Smooth muscle cell of the brain vasculature (primary cell): ENCODE measurements at regions not wholly inside any gene's neighbourhood (a gene's known extent, or its start where the extent isn't known, plus 50 kb on each side); places are given as distances from the start of the nearest gene placed in this dataset.
"Not testable (repeated sequence)": the region's sequence is repeated elsewhere in the genome, so short reads cannot be mapped to it uniquely, and the experiment has no call there.

Source experiments
- DNase-seq: peaks from one replicate; pipeline ENCODE4 v3.0.0-alpha.2; 2012; ENCODE audit warnings: low read depth, low spot score

DNA sequence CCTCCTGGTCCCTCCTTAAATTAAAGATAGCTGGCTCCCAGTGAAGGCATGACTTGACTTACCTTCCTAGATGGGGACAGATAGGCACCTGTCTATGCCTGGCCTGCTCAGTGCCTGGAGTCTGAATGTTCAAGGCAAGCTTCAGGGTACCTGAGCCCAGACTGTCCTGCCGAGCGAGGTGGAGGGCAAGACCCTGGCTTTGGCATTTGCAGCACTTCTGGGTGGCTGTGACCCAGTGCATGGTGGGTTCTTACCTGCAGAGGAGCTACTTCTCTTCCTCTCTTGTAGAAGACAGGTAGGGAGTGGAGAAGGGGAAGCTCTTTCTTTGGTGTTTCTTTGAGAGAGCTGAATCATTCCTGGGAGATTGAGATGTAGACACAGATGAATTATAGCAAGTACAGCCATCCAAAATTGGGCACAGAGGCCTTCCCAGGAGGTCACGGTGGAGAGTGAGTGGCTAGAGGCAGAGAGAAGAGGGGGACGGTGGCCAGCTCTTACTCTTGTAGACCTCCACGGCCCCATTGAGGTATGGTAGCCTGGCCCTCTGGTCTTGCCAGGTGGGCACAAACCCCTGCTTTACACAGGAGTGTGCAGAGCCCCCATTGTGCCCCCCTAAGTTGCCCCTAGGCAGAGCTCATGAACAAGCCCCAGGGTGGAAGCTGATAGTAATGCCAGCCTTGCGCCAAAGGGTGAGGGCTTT, 402.5 kb upstream of the TPM1 start:
- DNase-seq = no peak

DNA sequence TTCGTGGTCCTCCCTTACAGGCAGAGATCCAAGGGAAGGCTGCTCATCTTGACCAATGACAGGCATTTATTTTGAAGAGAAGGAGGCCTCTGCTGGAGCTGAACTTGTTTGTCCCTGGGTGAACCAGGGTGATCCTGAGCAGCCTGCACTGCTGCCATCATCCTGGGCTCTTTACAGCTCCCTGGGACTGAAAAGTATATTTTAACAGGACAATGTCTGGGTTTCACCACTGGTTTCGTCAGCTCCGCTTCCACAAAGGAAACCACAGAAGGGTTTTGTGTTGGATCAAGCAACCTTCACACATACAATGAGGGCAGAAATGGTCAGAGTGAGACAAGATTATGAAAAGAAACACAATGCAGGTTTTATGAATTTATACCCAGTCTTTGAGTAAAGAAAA, 400.7 kb upstream of the TPM1 start:
- no peak for DNase-seq

DNA sequence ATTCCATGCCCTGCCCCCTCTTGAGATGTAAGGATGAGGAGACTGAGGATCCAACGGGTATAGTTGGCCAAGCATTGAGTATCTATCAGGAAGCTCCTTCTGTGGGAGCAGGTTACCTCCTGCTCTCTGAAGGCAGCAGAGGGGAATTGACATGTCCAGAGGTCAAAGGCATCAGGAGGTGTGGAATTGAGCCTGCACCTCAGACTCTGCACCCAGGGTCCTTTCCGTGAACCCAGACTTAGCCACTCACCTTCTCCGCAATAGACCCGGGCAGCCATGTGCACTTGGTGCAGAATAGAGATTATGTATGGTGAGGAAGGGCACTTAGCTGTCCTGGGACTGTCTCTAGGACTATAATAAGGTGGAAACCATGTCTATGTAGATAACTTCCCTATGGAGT, 399.0 kb upstream of the TPM1 start:
- DNase-seq = no peak

DNA sequence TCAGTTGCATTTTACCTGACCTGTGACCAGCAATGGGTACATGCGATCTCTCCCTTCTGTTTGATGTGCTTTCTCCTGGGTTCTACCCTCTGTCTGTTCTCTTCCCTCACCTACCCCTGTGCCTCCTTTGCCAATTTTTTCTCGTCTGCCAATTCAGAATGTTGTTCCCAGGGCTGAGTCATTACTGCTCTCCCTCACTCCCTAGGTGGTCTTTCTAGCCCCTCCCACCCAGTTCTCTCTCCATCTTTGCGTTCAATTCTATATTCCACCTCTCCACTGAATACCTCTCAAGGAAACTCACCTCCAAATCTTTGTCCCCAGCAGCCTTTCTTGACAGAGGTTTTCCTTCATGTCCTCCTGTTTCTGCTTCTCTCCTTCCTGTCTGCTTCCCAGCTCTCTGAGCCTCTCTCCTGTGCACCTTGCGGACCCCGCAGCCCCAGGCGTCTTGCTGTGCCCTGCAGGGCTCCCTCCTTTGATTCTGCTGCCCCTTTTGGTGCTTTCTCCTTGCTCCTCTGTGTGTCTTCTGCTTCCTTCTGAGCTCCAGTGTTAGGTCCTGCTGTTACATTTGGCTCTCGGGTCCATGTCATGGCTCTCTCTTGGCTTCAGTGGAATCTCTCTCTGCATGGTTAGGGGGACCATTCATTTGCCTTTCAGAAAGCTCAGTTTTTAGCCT, 398.2 kb upstream of the TPM1 start:
- no peak for DNase-seq

DNA sequence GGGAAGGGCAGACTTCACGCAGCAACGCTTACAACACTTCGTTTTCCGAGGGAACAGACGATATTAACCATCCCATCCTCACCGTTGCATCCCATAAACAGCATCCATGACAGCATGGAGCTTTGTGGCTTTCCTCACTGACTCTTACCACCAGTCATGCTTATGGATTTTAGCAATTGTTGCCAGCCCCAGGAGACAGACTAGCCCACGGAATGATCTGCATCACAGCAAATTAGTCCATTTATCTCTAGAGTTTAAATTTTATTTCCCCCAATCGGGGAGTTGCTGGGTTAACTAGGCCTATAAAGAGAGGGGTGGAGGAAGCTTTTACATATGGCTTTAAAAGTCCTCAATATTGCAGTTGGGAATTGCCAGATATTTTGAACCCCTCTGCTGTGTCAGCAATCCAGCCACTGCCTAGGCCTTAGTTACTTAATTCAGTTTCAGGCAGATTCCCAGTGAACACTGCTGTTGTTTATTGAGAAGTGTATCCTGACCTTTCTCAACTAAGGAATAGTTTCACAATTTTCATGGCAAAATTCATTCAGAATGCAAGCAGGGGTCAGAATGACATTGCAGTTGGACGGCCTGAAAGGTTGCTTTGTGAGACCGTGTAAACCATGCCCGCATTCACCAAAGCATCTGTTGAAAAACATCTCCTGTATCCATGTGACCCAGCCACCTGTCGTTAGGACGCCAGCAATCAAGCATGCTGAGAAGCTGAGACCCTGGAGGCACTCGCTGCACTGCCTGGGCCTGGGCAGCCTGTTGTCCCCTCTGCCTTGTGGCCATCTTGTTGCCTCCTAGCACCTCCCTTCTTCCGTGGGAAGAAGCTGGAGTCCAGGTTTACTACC, 397.4 kb upstream of the TPM1 start:
- DNase-seq = no peak

DNA sequence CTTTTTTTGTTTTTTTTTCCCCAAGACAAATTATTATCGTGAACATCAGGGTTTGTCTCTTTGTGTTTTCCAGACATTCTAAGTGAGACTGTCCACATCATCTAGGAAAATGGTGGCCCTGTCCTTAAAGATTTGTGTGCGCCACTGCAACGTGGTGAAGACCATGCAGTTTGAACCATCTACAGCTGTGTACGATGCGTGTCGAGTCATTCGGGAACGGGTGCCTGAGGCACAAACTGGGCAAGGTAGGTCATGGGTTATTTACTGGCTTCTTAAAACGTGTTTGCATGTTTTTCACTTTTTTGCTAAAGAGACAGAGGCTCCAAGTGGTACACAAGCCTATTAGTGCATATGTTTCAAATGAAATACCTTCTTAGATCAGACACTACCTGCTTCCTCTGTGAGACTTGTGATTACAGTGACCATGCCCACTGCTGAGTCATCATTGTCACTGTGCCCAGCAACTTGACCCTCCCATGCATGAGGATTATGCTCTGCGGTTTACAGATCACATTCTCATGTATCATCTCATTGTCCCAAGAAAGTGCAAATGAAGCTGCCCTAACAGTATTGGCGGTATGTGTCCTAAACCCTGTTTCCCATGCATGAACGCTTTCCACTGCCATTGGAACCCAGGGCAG, 395.2 kb upstream of the TPM1 start:
- DNase-seq = no peak

DNA sequence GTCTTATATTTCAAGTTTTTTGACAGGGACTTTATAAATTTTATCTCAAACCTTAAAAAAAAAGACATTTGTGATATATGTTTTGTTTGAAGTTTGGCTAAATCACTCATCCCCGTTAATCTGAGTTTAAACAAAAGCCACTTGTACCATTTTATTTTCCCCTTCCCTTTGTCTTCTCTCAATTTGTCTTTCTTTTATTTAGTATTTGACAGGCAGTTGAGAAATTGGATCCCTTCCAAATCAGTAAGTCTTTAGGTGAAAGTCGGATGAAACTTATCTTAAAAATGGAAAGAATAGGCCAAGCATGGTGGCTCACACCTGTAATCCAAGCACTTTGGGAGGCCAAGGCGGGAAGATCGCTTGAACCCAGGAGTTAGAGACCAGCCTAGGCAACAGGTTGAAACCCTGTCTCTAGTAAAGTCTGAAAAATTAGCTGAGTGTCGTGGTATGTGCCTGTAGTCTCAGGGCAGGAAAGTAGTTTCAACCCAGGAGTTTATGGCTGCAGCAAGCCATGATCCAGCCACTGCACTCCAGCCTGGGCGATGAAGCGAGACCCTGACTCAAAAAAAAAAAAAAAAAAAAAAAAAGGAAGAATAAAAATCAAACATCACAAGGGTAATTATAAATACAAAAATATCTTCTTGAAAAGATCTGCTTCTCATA, 394.6 kb upstream of the TPM1 start:
- DNase-seq = no peak

DNA sequence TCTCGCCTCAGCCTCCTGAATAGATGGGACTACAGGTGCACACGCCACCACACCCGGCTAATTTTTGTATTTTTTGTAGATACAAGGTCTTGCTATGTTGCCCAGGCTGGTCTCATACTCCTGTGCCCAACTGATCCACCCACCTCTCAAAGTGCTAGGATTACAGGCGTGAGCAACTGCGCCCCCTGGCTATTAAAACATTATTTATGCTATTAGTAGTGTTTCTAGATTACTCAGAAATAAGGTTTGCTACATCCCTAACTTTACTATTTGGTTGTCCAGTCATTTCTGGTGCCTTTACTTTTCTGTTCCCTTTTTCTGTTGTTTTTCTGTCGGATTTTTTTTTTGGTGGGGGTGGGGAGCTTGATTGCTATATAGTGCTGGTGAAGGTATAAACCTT, 393.6 kb upstream of the TPM1 start:
- DNase-seq = no peak

DNA sequence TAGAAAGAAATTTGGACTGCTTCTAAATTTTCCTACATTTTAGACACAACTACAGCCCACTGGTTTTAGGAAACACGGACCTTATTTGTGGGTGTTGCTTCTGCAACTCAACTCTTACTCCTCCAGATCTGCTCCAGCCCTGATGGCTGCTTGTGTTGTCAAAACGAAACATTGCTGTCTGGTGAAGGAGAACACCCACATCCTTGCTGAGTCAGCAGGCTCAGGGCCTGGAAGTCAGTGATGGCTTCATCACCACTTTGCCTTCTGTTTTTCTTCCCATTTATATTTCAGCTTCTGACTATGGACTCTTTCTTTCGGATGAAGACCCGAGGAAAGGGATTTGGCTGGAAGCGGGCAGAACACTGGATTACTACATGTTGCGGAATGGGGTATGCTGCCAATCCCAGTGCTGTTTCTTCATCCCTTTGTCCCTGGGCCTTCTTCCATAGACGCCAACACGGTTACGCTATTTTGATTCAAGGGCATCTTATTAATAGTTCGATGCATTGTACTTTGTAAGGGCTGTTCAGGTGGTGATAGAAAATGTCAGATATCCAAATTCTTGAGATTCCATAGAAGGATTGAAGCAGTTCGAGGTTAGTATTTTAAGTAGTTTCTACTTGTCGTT, 392.6 kb upstream of the TPM1 start:
- no peak for DNase-seq

DNA sequence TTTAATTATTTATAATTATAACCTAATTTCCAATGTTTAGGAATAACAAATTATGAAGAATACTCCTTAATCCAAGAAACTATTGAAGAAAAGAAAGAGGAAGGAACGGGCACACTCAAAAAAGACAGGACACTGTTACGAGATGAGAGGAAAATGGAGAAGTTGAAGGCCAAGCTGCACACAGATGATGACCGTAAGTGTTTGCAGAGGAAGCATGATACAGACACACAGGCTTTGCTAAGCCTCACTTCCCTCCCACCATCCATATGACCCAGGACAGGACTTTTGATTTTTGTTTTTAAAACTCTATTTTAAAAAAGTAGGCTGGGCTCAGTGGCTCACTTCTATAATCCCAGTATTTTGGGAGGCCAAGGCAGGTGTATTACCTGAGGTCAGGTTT, 389.4 kb upstream of the TPM1 start:
- no peak for DNase-seq

DNA sequence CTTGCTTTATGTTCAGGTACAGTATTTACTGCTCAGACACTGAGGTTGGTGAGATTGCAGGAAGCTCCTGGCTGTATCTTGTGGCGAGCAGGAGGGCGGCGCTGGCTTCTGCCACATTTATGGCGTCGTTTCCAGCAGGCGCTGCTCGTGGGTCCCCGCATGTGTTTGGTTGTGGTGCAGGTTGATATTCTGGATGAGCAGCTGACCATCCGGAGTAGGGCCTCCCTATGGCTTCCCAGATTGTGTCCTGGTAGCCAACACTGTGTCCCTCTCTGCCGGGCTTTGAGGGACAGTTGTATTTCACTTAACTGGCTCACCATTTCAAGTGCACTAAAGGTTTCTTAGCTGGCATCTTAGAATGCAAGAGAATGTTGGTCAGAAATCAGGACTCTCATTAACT, 386.5 kb upstream of the TPM1 start:
- no peak for DNase-seq

DNA sequence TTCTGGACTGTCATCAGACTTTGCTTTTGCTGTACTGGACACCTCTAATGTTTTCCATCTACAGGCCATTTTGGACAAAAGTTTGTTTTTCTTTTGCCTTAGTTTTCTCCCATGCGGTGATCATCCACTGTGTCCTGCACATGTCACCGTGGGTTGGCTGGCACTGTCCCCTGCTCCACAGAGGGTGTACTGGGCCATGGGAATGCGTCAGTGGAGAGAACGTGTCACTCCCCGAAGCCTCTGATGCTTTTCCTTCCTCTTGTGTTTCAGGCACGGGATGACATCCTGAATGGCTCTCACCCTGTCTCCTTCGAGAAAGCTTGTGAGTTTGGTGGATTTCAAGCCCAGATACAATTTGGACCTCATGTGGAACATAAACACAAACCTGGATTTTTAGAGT, 385.0 kb upstream of the TPM1 start:
- not testable (repeated sequence) for DNase-seq

DNA sequence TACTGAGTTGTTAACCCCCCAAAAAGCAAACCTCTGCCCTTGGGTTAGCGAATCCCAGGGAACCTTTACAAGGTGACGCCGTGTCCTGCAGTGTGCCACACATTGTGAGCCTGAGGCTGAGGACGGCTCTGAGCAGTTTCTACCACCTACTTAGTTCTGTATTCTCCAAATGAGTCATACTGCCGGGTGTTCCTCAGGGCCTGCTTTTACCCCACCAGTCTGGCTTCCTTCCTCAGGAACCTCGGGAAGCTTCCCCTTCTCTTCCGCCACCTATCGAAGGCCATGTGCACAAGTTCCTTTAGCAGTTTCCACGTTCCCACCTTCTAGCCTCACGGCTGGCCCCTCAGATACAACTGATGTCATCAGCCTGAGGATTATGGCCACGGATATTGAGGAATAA, 384.0 kb upstream of the TPM1 start:
- DNase-seq = no peak

DNA sequence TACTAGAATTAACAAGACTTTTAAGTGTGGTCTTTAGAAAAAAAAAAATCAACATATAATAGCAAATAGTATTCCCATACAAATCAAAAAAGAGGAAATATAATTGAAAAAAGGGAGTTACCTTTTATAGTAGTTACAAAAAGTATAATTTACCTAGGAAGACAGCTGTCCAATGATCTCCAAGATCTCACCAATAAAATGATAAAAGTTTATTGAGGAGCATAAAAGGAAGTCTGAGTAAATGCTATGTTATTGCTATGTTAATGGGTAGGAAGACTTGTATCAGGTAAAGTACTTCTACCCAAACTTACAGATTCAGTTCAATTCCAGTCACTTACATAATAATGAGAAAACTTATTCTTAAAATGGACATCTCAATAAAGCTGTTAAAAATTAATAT, 379.0 kb upstream of the TPM1 start:
- DNase-seq = no peak

DNA sequence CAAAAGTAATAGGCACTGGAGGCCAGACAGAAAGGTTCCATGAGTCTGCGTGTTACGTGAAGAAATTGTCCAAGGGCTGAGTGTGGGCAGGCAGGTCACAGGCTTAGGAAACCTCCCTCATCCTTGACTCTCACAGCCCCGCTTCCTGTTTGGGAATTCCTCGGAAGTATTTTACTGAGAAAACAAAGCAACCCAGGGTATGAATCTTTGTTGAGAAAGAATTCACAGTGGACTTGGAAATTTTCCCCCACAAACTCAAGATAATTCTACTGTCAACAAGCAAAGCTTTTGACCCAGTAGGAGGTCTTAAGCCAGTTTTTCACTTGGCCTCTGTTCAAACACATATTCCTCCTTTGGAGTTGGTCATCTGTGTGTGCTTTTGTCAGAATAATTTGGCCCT, 377.1 kb upstream of the TPM1 start:
- peak; percentile 57 for DNase-seq

DNA sequence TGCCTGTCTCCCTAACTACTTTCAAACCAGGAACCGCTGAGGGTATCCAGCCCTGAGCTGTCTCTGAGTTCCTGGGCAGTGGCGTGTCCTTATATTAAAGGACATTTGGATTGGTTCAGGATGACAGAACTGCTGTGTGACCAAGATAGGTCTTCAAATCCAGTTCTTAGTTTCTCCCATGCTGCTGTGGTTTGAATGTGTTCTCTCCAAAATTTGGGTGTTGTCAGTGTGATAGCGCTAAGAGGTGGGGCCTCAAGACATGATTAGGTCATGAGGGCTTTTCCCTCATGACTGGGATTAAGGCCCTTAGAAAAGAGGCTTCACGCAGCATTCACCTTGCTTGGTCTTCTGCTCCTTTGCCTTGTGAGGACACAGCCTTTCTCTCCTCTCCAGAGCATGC, 376.5 kb upstream of the TPM1 start:
- DNase-seq = no peak

DNA sequence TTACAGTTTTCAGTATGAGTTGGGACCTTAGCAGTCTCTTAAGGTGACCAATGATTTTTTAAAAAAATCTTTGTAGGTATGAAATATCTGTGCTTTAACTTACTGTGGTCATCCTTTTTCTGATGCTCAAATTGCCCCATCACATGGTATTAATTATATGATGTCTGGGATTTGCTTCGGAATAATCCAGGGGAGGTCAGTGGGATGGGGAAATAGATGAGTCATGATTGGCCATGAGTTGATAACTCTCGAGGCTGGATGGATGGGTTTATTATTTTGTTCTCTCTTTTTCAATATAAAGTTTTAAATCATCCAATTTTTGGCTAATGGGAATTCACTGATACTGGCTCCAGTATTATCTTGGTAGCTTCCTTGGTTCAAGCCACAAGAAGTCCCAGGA, 370.3 kb upstream of the TPM1 start:
- DNase-seq = no peak

DNA sequence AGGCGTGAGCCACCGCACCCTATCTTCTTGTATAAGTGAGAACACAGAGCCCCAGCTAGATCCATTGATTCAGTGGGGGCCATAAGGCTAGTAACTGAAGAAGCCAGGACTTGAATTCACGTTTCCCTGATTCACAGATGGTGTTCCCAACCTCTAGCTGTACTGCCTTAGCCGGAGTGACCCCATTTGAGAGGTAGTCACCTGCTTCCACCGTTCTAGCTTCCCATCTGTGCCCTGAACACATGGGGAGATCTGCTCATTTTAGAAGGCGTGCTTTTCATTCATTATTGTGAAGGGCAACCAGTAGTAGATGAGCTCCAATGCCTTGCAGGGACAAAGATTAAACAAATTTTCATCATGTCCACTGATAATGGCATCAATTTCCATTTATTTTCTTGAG, 365.7 kb upstream of the TPM1 start:
- no peak for DNase-seq

DNA sequence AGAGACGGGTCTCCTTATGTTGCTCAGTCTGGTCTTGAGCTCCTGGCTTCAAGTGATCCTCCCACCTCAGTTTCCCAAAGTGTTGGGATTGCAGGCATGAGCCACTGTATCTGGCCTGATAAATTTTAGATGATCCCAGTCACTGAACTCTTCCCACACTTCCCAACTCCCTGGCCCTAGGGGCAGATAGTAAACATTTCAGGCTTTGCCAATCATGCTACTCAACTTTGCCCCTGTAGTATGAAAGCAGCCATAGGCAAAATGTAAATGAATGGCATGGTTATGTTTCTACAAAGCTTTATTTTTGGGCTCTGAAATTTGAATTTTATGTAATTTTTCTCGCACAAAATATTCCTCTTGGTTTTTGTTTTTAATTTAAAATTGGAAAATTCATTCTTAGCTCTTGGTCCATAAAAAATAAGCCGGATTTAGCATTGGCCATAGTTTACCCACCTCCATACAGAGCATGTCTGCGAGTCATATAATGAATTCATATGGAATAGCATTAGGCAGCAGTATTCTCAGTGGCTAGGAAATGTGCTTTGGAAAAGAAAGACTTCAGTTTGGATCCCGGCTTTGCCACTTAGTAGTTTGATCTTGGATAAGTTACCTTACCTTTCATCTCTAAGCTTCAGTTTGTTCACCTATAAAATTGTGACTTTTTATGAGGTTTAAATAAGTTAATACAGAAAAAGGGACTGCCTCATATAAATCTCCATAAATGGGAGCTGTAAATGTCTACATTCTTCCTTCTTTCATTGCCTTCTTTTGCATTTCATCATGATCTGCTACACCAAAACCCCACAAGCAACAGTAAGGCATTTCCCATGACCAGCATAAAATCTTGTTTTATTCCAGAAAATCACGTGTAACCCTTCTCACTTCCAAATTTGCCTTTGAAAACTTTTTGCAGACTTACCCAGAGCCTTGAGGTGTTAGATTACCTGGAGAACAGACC, 360.3 kb upstream of the TPM1 start:
- DNase-seq = no peak

DNA sequence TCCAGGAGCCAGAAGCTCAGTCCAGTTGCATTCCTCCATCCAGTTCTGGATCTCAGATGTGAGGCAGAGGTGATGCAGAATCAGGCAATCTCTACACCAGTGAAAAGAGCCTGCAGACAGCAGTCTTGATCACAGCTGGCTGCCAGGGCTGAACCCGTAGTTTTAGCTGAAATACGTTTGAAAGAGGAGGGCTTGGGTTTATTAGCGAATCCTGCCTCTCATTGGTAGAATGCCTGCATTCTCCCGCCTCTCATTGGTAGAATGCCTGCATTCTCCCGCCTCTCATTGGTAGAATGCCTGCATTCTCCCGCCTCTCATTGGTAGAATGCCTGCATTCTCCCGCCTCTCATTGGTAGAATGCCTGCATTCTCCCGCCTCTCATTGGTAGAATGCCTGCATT, 359.4 kb upstream of the TPM1 start:
- not testable (repeated sequence) for DNase-seq
